Stomach (tissue), 8 donors: ENCODE measurements at regions not wholly inside any gene's neighbourhood (a gene's known extent, or its start where the extent isn't known, plus 50 kb on each side); places are given as distances from the start of the nearest gene placed in this dataset.
A peak's percentile ranks its signal among the peaks of the same experiment; 100 is the strongest.

Experiments
- DNase-seq, 2 donors: peaks; one replicate each; pipeline versions ENCODE4 v3.0.0 to v3.0.0-alpha.2; 2013 to 2019
- H3K27ac ChIP-seq, 5 donors: fragments of 200-600 bp in 4 of 5; sonication (generic) in 4 of 5; one replicate each; pipeline ENCODE4 v1.5.1; 2013 to 2019; ENCODE audit warnings: mild to moderate bottlenecking in 1 of 5, moderate library complexity in 1 of 5
- H3K27me3 ChIP-seq, 3 donors: fragments of 200-600 bp; sonication (generic); one replicate each; pipeline ENCODE4 v1.5.1; 2017 to 2019; ENCODE audit warnings: mixed run types in 1 of 3
- H3K36me3 ChIP-seq, 4 donors: fragments of 200-600 bp; sonication (generic); 1 replicate in 3 of 4; 2 replicates in 1 of 4; pipeline ENCODE4 v1.5.1; 2016 to 2019
- H3K4me1 ChIP-seq, 4 donors: fragments of 200-600 bp; sonication (generic); one replicate each; pipeline ENCODE4 v1.5.1; 2016 to 2019
- H3K4me3 ChIP-seq, 4 donors: fragments of 200-600 bp; sonication (generic) in 3 of 4; one replicate each; pipeline ENCODE4 v1.5.1; 2016 to 2019; ENCODE audit warnings: mild to moderate bottlenecking in 1 of 4
- H3K9me3 ChIP-seq, 4 donors: fragments of 200-600 bp; sonication (generic); one replicate each; pipeline ENCODE4 v1.5.1; 2016 to 2019
- EP300 ChIP-seq: sonication (generic); formaldehyde crosslinking; IDR thresholded peaks from one replicate; pipeline ENCODE4 v1.6.1; 2017; ENCODE audit warnings: antibody characterized with exemption
- POLR2A ChIP-seq, 4 donors: fragments of 450-650 bp; IDR thresholded peaks; one replicate each; pipeline ENCODE4 v1.6.1; 2016; ENCODE audit warnings: antibody characterized with exemption in 4 of 4, control low read depth in 2 of 4, mild to moderate bottlenecking in 1 of 4, moderate library complexity in 1 of 4
- POLR2AphosphoS5 ChIP-seq, 3 donors: sonication (generic); formaldehyde crosslinking; IDR thresholded peaks; one replicate each; pipeline ENCODE4 v1.6.1; 2016; ENCODE audit warnings: antibody characterized with exemption in 3 of 3
- WGBS, 5 donors: extraction: QIAGEN DNeasy Blood & Tissue Kit in 3 of 5; methylation state at CpG; one replicate each; pipeline versions ENCODE4 v1.1.5 to v1.1.7; 2013 to 2018; 5-methylcytosine and 5-hydroxymethylcytosine counted together
- intact Hi-C: fragments of 100-400 bp; cut with DNase I; formaldehyde crosslinking; loops from one replicate; pipeline ENCODE4 v1.15.1; 2023; ENCODE audit warnings: low total_unique reads
- TF ChIP-seq, protein P1 (sequence below), 7 experiments: fragments of 450-650 bp in 4 of 7; fragments of 200-600 bp in 3 of 7; sonication (generic) in 3 of 7; IDR thresholded peaks; one replicate each; pipeline ENCODE4 v1.5.1; 2016 to 2019; ENCODE audit warnings: antibody characterized with exemption in 7 of 7, control low read depth in 2 of 7, mild to moderate bottlenecking in 1 of 7
- donor health status: healthy with polysubstance abuse.
- donor health status: Bipolar disorder and iron deficiency.
- donor health status: healthy.

DNA sequence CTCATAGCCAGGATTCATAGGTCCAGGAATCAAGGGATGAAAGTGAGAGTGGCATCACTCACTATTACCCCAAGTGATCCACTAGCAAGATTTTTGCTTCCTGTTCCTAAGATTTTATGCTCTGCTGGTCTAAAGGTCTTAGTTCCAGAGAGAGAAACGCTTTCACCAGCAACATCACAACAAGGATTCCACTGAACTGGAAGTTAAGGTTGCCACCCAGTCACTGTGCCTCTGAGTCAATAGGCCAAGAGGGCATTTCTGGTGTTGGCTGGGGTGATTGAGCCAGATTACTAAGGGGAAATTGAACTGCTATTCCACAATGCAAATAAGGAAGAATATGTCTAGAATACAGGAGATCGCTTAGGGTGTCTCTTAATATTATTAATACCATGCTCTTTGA, 142.5 kb upstream of the ARID2 start:
- Histone ChIP-seq H3K27ac (peak overlapping the region in 1 of 5 donors; percentile 5), H3K4me3 (no peak overlapping the region), H3K36me3 (no peaks in the 10 kb centered on the region), H3K9me3 (no peaks in the 10 kb centered on the region), H3K27me3 (no peaks in the 10 kb centered on the region), H3K4me1 (peaks cover 0 to 10% (median 6%) of the 10 kb centered on the region in 4 donors)
- WGBS, 5 donors, result 75 to 93% (median 83%) methylated on average over 2 of the region's 2 CpGs
- TF ChIP-seq, protein P1, sequence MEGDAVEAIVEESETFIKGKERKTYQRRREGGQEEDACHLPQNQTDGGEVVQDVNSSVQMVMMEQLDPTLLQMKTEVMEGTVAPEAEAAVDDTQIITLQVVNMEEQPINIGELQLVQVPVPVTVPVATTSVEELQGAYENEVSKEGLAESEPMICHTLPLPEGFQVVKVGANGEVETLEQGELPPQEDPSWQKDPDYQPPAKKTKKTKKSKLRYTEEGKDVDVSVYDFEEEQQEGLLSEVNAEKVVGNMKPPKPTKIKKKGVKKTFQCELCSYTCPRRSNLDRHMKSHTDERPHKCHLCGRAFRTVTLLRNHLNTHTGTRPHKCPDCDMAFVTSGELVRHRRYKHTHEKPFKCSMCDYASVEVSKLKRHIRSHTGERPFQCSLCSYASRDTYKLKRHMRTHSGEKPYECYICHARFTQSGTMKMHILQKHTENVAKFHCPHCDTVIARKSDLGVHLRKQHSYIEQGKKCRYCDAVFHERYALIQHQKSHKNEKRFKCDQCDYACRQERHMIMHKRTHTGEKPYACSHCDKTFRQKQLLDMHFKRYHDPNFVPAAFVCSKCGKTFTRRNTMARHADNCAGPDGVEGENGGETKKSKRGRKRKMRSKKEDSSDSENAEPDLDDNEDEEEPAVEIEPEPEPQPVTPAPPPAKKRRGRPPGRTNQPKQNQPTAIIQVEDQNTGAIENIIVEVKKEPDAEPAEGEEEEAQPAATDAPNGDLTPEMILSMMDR (IDR thresholded peaks at IDR 0.05), result no peak
- no peak for TF ChIP-seq POLR2A (IDR thresholded peaks at IDR 0.05)
- no peak for TF ChIP-seq POLR2AphosphoS5 (IDR thresholded peaks at IDR 0.05)
- intact Hi-C loops, result no loop called here
- no peak for DNase-seq

DNA sequence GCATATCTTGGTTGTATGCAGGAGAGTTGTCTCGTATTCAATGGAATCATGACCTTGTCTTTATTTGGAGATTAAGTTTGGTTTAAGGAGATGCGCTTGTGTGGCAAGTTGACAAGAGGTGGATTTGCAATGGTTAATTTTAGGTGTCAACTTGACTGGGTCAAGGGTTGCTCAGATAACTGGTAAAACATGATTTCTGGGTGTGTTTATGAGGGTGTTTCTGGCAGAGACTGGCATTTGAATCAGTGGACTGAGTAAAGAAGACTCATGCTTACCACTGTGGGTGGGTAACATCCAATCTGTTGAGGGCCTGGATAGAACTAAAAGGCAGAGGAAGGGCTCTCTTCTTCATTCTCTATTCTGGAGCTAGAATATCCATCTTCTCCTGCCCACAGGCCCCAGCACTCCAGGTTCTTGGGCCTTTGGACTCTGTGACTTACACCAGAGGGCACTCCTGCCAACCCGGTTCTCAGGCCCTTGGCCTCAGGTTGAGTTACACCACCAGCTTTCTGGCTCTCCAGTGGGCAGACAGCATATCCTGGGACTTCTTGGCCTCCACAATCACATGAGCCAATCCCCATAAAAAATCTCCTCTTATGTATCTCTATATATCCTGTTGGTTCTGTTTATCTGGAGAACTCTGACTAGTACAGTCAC, 141.5 kb upstream of the ARID2 start:
- peak overlapping the region in 1 of 5 donors; percentile 13 for H3K27ac ChIP-seq
- peak; percentile 35 to 40 for DNase-seq
- no peaks in the 10 kb centered on the region for H3K36me3 ChIP-seq
- intact Hi-C loops, result no loop called here
- H3K4me3 ChIP-seq, result no peak overlapping the region
- H3K9me3 ChIP-seq, result no peaks in the 10 kb centered on the region
- WGBS, 5 donors, result 67 to 83% (median 74%) methylated on average over 3 of the region's 3 CpGs
- TF ChIP-seq POLR2AphosphoS5 (IDR thresholded peaks at IDR 0.05) (no peak), POLR2A (IDR thresholded peaks at IDR 0.05) (no peak), EP300 (no peak)
- TF ChIP-seq, protein P1 (IDR thresholded peaks at IDR 0.05), result no peak
- no peaks in the 10 kb centered on the region for H3K27me3 ChIP-seq
- H3K4me1 ChIP-seq, result peaks cover 0 to 8% (median 3%) of the 10 kb centered on the region in 4 donors

DNA sequence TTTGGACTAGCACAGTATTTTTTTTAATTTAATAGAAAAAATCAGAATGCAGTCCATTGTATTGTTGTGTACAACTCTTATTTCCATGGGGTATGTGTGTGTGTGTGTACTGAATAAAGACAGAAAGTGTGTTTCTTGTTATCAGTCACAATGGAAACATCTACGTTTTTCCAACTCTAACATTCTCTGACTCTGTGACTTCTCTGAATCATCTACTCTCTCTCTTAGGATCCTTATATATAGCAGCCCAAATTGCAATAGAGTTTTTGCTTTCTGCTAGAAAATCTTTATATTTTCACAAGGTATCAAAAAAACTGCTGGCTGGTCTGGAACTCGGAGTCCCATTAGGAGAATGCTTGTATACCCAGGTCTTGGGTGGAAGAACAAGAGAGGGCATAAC, 138.9 kb upstream of the ARID2 start:
- no peak overlapping the region for H3K27ac ChIP-seq
- TF ChIP-seq POLR2AphosphoS5 (IDR thresholded peaks at IDR 0.05) (no peak), POLR2A (IDR thresholded peaks at IDR 0.05) (no peak), EP300 (no peak)
- TF ChIP-seq, protein P1 (IDR thresholded peaks at IDR 0.05), result no peak
- no peaks in the 10 kb centered on the region for H3K4me1 ChIP-seq
- DNase-seq, result no peak
- H3K9me3 ChIP-seq, result no peaks in the 10 kb centered on the region
- H3K36me3 ChIP-seq, result no peaks in the 10 kb centered on the region
- intact Hi-C loops, result no loop called here
- WGBS, 5 donors, result 71 to 79% (median 76%) methylated on average over 2 of the region's 2 CpGs
- H3K27me3 ChIP-seq, result no peaks in the 10 kb centered on the region
- no peak overlapping the region for H3K4me3 ChIP-seq

DNA sequence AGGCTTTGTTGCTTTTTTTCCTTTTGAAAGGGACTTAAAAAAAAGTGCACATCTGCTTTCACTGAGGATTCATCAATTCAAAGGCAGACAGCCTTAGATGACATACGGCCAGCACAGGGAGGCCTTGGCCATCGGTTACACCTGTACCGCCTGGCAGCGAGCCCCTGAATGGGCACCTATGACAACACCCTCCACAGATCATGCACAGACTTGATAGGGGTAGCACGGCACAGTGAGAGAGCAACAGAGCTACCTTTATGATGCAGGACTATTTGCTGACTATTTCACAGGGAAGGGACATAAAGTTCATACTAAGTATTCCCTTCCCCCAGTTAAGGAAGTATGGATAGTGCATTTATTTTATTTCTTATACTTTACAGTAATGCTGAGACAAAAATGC, 137.9 kb upstream of the ARID2 start:
- intact Hi-C loops, result no loop called here

More for the DNA sequence above, 137.9 kb upstream of the ARID2 start:
- DNase-seq, result no peak
- Histone ChIP-seq H3K27me3 (no peaks in the 10 kb centered on the region), H3K4me1 (no peaks in the 10 kb centered on the region), H3K36me3 (no peaks in the 10 kb centered on the region), H3K9me3 (no peaks in the 10 kb centered on the region), H3K27ac (no peak overlapping the region), H3K4me3 (no peak overlapping the region)
- 79 to 92% (median 85%) methylated on average over 5 of the region's 5 CpGs for WGBS, 5 donors
- TF ChIP-seq EP300 (no peak), POLR2A (IDR thresholded peaks at IDR 0.05) (no peak), POLR2AphosphoS5 (IDR thresholded peaks at IDR 0.05) (no peak)
- TF ChIP-seq, protein P1 (IDR thresholded peaks at IDR 0.05), result no peak
